ENCODE measurements at regions not wholly inside any gene's neighbourhood (a gene's known extent, or its start where the extent isn't known, plus 50 kb on each side); places are given as distances from the start of the nearest gene placed in this dataset.

DNA sequence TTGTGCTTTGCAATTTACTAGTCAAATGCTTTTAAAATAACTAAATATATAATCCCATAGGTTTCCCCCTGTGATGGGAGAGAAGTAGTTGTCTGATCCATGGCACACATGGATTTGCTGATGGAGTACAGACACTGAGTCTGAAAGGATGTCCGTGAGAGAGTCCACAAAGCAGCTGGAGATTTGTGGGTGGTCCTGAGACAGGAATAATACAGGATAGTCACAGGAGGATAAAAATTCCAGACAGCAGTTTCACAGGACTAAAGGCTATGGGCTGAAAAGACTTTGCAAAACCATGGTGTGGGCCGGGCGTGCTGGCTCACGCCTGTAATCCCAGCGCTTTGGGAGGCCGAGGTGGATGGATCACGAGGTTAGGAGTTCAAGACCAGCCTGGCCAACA, 58.7 kb upstream of the ZFR start:
- no peak for DNase-seq (ENCODE audit: low read depth)

DNA sequence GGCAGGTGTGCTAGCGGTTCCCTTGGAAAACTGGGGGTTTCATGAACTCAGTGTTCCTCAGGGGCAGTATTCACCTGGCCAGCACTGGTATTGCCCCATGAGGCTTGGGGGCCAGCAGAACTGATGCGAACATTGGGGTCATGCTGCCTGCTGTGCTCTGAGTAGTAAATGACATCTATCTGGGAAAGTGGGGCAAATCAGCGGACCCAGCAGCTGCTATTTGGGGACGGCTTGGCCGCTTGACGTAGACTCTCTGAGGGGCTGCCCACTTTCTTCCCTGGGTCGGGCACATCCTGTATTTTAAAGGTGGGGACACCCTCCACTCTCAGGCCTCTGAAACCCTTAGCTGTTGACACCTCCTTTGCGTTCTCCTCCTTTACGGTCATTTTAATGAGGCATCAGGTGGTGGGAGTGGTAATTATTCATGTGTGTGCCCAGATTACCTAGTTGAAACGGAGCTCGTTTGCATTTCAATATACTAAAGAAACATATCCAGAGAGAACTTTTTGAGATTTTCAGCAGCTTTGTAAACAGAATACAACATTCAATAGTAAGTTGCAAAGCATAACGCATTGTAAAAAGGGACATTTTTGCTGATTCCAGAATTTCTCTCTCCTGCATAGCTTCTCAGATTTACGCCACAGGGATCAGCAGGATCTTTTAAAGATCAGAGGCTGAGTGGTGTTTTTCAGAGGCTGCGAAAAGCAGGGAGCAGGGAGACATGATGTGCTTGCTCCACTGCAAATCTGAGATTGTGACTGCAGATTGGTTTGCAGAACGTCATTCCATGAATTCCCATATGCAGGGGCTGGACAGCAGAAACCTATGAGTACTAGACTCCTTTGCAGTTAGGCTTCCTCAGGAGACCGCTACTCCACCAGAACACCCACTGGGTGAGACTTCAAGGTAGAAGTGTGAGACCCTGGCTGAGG, 56.8 kb upstream of the ZFR start:
- DNase-seq (ENCODE audit: low read depth), result no peak

DNA sequence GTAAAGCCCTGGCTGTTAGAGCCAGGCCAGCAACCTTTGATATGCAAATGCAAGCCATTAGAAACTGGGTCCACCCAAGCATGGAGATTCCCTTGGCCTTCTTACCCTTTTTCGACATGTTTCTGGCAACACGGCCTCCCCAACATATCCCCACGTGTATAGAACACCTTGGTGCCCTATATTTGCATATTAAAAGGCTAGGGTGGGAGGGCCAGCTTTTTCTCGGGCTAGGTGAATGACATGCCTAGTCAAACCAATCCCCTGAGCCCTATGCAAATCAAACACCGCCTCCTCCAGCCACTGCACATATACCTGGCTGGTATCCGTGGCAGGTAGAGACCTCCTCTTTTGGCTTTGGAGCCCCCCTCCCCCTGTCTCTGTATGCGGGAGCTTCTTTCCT, 55.6 kb upstream of the ZFR start:
- DNase-seq (ENCODE audit: low read depth), result no peak

DNA sequence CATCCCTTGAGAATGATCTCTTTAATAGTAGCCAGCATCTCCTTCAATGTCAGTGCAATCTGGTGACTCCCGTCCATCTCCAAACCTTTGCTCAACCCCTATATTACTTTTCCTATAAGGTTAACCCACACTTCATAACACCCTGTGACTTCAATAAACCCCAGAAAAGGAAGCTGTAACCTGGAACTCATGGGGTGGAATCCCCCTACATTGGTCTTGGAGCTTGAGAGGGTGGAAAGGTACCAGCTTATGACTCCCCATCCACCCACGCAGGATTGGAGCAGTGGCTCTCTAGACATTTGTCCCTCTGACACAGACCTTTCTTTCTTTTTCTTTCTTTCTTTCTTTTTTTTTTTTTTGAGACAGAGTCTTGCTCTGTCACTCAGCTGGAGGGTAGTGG, 54.7 kb upstream of the ZFR start:
- no peak for DNase-seq (ENCODE audit: low read depth)

DNA sequence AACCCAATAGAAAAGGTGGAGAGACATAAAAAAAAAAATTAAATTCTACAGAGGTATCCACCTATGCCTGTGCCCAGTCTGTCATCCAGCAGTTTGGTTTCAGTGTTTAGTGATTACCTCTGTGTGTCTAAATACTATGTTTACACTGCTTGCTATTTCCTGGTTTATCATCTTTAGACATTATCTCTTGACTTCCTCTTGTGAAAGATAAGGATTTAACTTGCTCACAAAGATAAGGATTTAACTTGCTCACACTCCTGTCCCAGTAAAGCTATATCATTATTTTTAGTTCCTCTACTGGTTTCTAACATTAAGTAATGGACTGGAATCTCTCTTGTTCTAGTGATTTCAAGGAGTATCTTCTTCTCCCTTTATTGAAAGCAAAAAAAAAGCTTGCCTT, 53.9 kb upstream of the ZFR start:
- DNase-seq (ENCODE audit: low read depth), result no peak

DNA sequence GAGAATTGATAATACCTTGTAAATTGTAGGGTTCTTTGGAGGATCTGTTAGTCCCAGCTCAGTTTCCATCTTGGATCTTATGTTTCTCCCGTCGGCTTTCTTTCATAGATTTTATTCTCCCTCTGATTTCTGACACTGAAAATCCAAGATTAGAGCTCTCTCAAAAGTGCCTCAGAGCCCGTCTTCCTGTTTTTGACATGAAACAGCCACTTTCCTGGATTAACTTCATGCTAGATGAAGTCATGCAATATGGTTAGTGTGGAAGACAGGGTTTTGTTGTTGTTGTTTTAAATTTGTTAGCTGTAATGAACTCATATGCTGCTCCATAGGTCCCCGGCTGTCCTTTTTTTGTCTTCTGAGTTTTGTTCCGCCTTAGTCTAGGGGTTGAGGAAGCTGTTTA, 51.6 kb upstream of the ZFR start:
- DNase-seq (ENCODE audit: low read depth), result no peak

DNA sequence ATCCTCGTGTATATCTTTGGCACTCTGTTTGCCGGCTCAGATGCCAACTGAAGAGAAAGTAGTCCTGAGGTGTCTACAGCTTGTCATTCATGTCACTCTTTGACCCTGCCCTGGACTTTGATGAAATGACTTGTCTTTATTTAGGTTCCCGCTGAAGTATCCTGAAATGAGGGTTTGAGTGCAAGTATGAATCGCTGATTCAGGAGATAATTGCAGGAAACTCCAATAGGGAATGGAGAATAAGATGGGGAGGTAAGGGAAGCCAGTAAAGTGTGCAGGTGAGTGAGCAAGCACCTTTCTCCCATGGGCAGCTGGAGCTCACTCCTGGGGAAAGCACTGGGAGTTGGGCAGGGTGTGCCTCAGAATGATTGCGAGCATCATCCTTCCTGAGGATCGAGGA, 50.3 kb upstream of the ZFR start:
- no peak for DNase-seq (ENCODE audit: low read depth)
